ENCODE measurements at regions not wholly inside any gene's neighbourhood (a gene's known extent, or its start where the extent isn't known, plus 50 kb on each side); places are given as distances from the start of the nearest gene placed in this dataset.
"Not testable (repeated sequence)": the region's sequence is repeated elsewhere in the genome, so short reads cannot be mapped to it uniquely, and the experiment has no call there.

- POLR2A ChIA-PET = no interaction called here
- CTCF ChIA-PET = no interaction called here
- Mint-ChIP-seq H3K4me3 (no peak overlapping the region), H3K9me3 (no peaks in the 10 kb centered on the region), H3K27ac (no peak overlapping the region), H3K27me3 (no peaks in the 10 kb centered on the region), H3K4me1 (peaks cover 5% of the 10 kb centered on the region), H3K36me3 (ENCODE audit: low read depth) (no peaks in the 10 kb centered on the region)
- DNase-seq = no peak
Measured at GRCh38 chr1:245085508-245086095, 69.2 kb upstream of the KIF26B start.

GRCh38 chr1:245084551-245084950 lies 70.2 kb upstream of the KIF26B start:
- H3K4me1 Mint-ChIP-seq = peaks cover 5% of the 10 kb centered on the region
- ChIA-PET POLR2A (no interaction called here), CTCF (no interaction called here)
- no peak overlapping the region for H3K27ac Mint-ChIP-seq
- no peaks in the 10 kb centered on the region for H3K9me3 Mint-ChIP-seq
- no peak for DNase-seq
- no peaks in the 10 kb centered on the region for H3K36me3 Mint-ChIP-seq (ENCODE audit: low read depth)
- no peak overlapping the region for H3K4me3 Mint-ChIP-seq
- no peaks in the 10 kb centered on the region for H3K27me3 Mint-ChIP-seq

- Mint-ChIP-seq H3K4me1 (no peaks in the 10 kb centered on the region), H3K9me3 (no peaks in the 10 kb centered on the region), H3K27me3 (peaks cover 8% of the 10 kb centered on the region), H3K27ac (no peak overlapping the region), H3K4me3 (no peak overlapping the region), H3K36me3 (ENCODE audit: low read depth) (no peaks in the 10 kb centered on the region)
- ChIA-PET CTCF (no interaction called here), POLR2A (no interaction called here)
- no peak for DNase-seq
Measured at GRCh38 chr1:245079021-245079609, 75.7 kb upstream of the KIF26B start.

GRCh38 chr1:245074898-245075297 lies 79.9 kb upstream of the KIF26B start:
- H3K9me3 Mint-ChIP-seq = no peaks in the 10 kb centered on the region
- no peak overlapping the region for H3K27ac Mint-ChIP-seq
- ChIA-PET POLR2A (no interaction called here), CTCF (no interaction called here)
- no peak overlapping the region for H3K4me3 Mint-ChIP-seq
- H3K36me3 Mint-ChIP-seq (ENCODE audit: low read depth) = no peaks in the 10 kb centered on the region
- H3K4me1 Mint-ChIP-seq = no peaks in the 10 kb centered on the region
- peaks cover 8% of the 10 kb centered on the region for H3K27me3 Mint-ChIP-seq
- no peak for DNase-seq

- POLR2A ChIA-PET = no interaction called here
- Mint-ChIP-seq H3K4me1 (no peaks in the 10 kb centered on the region), H3K36me3 (ENCODE audit: low read depth) (no peaks in the 10 kb centered on the region), H3K9me3 (no peaks in the 10 kb centered on the region), H3K4me3 (no peak overlapping the region), H3K27me3 (peaks cover 8% of the 10 kb centered on the region), H3K27ac (no peak overlapping the region)
- CTCF ChIA-PET = interaction anchor here (1.3 kb wide), 1 partner anchor 32 kb away, joined by 3 read pairs; no protein-coding TSS in a partner anchor
- DNase-seq = no peak
Measured at GRCh38 chr1:245074232-245074747, 80.5 kb upstream of the KIF26B start.

- Mint-ChIP-seq H3K36me3 (ENCODE audit: low read depth) (no peaks in the 10 kb centered on the region), H3K4me1 (no peaks in the 10 kb centered on the region), H3K27me3 (peaks cover 4% of the 10 kb centered on the region), H3K4me3 (no peak overlapping the region), H3K9me3 (no peaks in the 10 kb centered on the region), H3K27ac (no peak overlapping the region)
- no peak for DNase-seq
- ChIA-PET CTCF (interaction anchor here (0.6 kb wide), 1 partner anchor 14 kb away, joined by 3 read pairs; no protein-coding TSS in a partner anchor), POLR2A (no interaction called here)
Measured at GRCh38 chr1:245070836-245071615, 83.8 kb upstream of the KIF26B start.

GRCh38 chr1:245067257-245067656 lies 87.5 kb upstream of the KIF26B start:
- Mint-ChIP-seq H3K27me3 (no peaks in the 10 kb centered on the region), H3K4me3 (no peak overlapping the region), H3K4me1 (no peaks in the 10 kb centered on the region), H3K27ac (no peak overlapping the region), H3K9me3 (no peaks in the 10 kb centered on the region), H3K36me3 (ENCODE audit: low read depth) (no peaks in the 10 kb centered on the region)
- CTCF ChIA-PET = interaction anchor here (0.6 kb wide), 1 partner anchor 933 kb away, joined by 3 read pairs; no protein-coding TSS in a partner anchor
- POLR2A ChIA-PET = no interaction called here
- DNase-seq = no peak

GRCh38 chr1:245062741-245063305 lies 92.0 kb upstream of the KIF26B start:
- POLR2A ChIA-PET = no interaction called here

GRCh38 chr1:245061808-245062207 lies 93.0 kb upstream of the KIF26B start:
- H3K36me3 Mint-ChIP-seq (ENCODE audit: low read depth); H3K27ac Mint-ChIP-seq; H3K4me3 Mint-ChIP-seq; H3K27me3 Mint-ChIP-seq; H3K9me3 Mint-ChIP-seq; H3K4me1 Mint-ChIP-seq; DNase-seq: not testable (repeated sequence)
- ChIA-PET POLR2A (interaction anchor here (1.6 kb wide), 1 partner anchor 11 kb away, joined by 6 read pairs; no protein-coding TSS in a partner anchor), CTCF (interaction anchor here (2.4 kb wide), 1 partner anchor 19 kb away, joined by 7 read pairs; no protein-coding TSS in a partner anchor)

More at GRCh38 chr1:245062741-245063305, 92.0 kb upstream of the KIF26B start:
- Mint-ChIP-seq H3K9me3 (no peaks in the 10 kb centered on the region), H3K4me3 (no peak overlapping the region), H3K4me1 (no peaks in the 10 kb centered on the region), H3K27me3 (peaks cover 4% of the 10 kb centered on the region), H3K27ac (no peak overlapping the region), H3K36me3 (ENCODE audit: low read depth) (no peaks in the 10 kb centered on the region)
- no peak for DNase-seq
- CTCF ChIA-PET = no interaction called here

GRCh38 chr1:245060684-245061374 lies 94.0 kb upstream of the KIF26B start:
- no peak for DNase-seq
- Mint-ChIP-seq H3K27me3 (peaks cover 4% of the 10 kb centered on the region), H3K27ac (no peak overlapping the region), H3K9me3 (no peaks in the 10 kb centered on the region), H3K4me1 (no peaks in the 10 kb centered on the region), H3K4me3 (no peak overlapping the region), H3K36me3 (ENCODE audit: low read depth) (no peaks in the 10 kb centered on the region)
- ChIA-PET POLR2A (interaction anchor here (1.6 kb wide), 1 partner anchor 10 kb away, joined by 6 read pairs; no protein-coding TSS in a partner anchor), CTCF (interaction anchor here (2.4 kb wide), 1 partner anchor 18 kb away, joined by 7 read pairs; no protein-coding TSS in a partner anchor)

- DNase-seq = no peak
- POLR2A ChIA-PET = interaction anchor here (1.6 kb wide), 1 partner anchor 9 kb away, joined by 6 read pairs; no protein-coding TSS in a partner anchor
- no peaks in the 10 kb centered on the region for H3K4me1 Mint-ChIP-seq
- peaks cover 4% of the 10 kb centered on the region for H3K27me3 Mint-ChIP-seq
- H3K4me3 Mint-ChIP-seq = no peak overlapping the region
- CTCF ChIA-PET = interaction anchor here (2.4 kb wide), 1 partner anchor 17 kb away, joined by 7 read pairs; no protein-coding TSS in a partner anchor
- H3K36me3 Mint-ChIP-seq (ENCODE audit: low read depth) = no peaks in the 10 kb centered on the region
- no peaks in the 10 kb centered on the region for H3K9me3 Mint-ChIP-seq
- no peak overlapping the region for H3K27ac Mint-ChIP-seq
Measured at GRCh38 chr1:245059806-245060424, 94.9 kb upstream of the KIF26B start.

- H3K9me3 Mint-ChIP-seq = no peaks in the 10 kb centered on the region
- H3K27me3 Mint-ChIP-seq = peaks cover 4% of the 10 kb centered on the region
- ChIA-PET POLR2A (no interaction called here), CTCF (interaction anchor here (3.9 kb wide), 1 partner anchor 17 kb away, joined by 12 read pairs; no protein-coding TSS in a partner anchor)
- no peak overlapping the region for H3K4me3 Mint-ChIP-seq
- H3K36me3 Mint-ChIP-seq (ENCODE audit: low read depth) = no peaks in the 10 kb centered on the region
- no peak for DNase-seq
- no peak overlapping the region for H3K27ac Mint-ChIP-seq
- H3K4me1 Mint-ChIP-seq = peaks cover 2% of the 10 kb centered on the region
Measured at GRCh38 chr1:245058882-245059281, 95.9 kb upstream of the KIF26B start.

All from activated CD4-positive, alpha-beta memory T cell treated with anti-CD3 and anti-CD28 coated beads, Interleukin-2, amount 10 ng/mL, durations not matched to agents 7 days and 5 days (primary cell).